Epidermal melanocyte (primary cell): ENCODE measurements at regions not wholly inside any gene's neighbourhood (a gene's known extent, or its start where the extent isn't known, plus 50 kb on each side); places are given as distances from the start of the nearest gene placed in this dataset.

ENCODE experiments used
- DNase-seq: peaks from one replicate; pipeline ENCODE4 v3.0.0; 2011; ENCODE audit warnings: low spot score; ENCODE audit not compliant: insufficient read length

- DNase-seq, result no peak
Observed at GRCh38 chr3:5540532-5540931, 353.0 kb downstream of the EDEM1 start.

- DNase-seq, result no peak
Observed at GRCh38 chr3:5542472-5542871, 355.0 kb downstream of the EDEM1 start.

- DNase-seq, result no peak
Observed at GRCh38 chr3:5543047-5543446, 355.5 kb downstream of the EDEM1 start.

GRCh38 chr3:5545719-5546118 is 358.2 kb downstream of the EDEM1 start:
- DNase-seq, result no peak

- DNase-seq, result no peak
Observed at GRCh38 chr3:5553203-5553602, 365.7 kb downstream of the EDEM1 start.

GRCh38 chr3:5554245-5554747 is 366.8 kb downstream of the EDEM1 start:
- DNase-seq, result no peak

- DNase-seq, result no peak
Observed at GRCh38 chr3:5560199-5560598, 372.7 kb downstream of the EDEM1 start.

GRCh38 chr3:5563537-5564277 is 376.2 kb downstream of the EDEM1 start:
- DNase-seq, result no peak

- no peak for DNase-seq
Observed at GRCh38 chr3:5564278-5564666, 376.8 kb downstream of the EDEM1 start.

- DNase-seq, result no peak
Observed at GRCh38 chr3:5565026-5565425, 377.5 kb downstream of the EDEM1 start.

GRCh38 chr3:5567113-5567512 is 379.6 kb downstream of the EDEM1 start:
- no peak for DNase-seq

GRCh38 chr3:5568451-5568850 is 380.9 kb downstream of the EDEM1 start:
- no peak for DNase-seq

GRCh38 chr3:5569152-5569551 is 381.6 kb downstream of the EDEM1 start:
- DNase-seq, result no peak

GRCh38 chr3:5572168-5572567 is 384.7 kb downstream of the EDEM1 start:
- DNase-seq, result no peak

- DNase-seq, result no peak
Observed at GRCh38 chr3:5576277-5577011, 388.9 kb downstream of the EDEM1 start.

- DNase-seq, result no peak
Observed at GRCh38 chr3:5579139-5579602, 391.7 kb downstream of the EDEM1 start.

- DNase-seq, result no peak
Observed at GRCh38 chr3:5579946-5580345, 392.4 kb downstream of the EDEM1 start.

GRCh38 chr3:5580826-5581225 is 393.3 kb downstream of the EDEM1 start:
- no peak for DNase-seq

- no peak for DNase-seq
Observed at GRCh38 chr3:5581743-5582142, 394.2 kb downstream of the EDEM1 start.

GRCh38 chr3:5583920-5584319 is 396.4 kb downstream of the EDEM1 start:
- DNase-seq, result no peak

GRCh38 chr3:5585085-5585484 is 397.6 kb downstream of the EDEM1 start:
- no peak for DNase-seq

GRCh38 chr3:5606884-5607472 is 419.5 kb downstream of the EDEM1 start:
- no peak for DNase-seq
